GM23338 (cell line): ENCODE measurements at regions not wholly inside any gene's neighbourhood (a gene's known extent, or its start where the extent isn't known, plus 50 kb on each side); places are given as distances from the start of the nearest gene placed in this dataset.

Experiments used
- CREB1 ChIP-seq: fragments of 250-450 bp; sonication (Bioruptor Pico); IDR thresholded peaks from 2 replicates; pipeline ENCODE4 v1.5.0; 2020; ENCODE audit warnings: low read depth, mild to moderate bottlenecking, moderate library complexity
- CTCF ChIP-seq, 2 experiments: fragments of 200-600 bp in 1 of 2; sonication (generic) in 1 of 2; conservative IDR thresholded peaks; 2 replicates each; pipeline versions ENCODE4 v1.5.1 to v1.6.1; 2016 to 2017; ENCODE audit warnings: antibody characterized with exemption in 2 of 2, low read depth in 2 of 2, mild to moderate bottlenecking in 2 of 2, moderate library complexity in 1 of 2
- EZH2 ChIP-seq: fragments of 200-600 bp; sonication (generic); IDR thresholded peaks from one replicate; pipeline ENCODE4 v1.8.0; 2017; ENCODE audit warnings: antibody characterized with exemption, mild to moderate bottlenecking, low read depth; ENCODE audit not compliant: unreplicated experiment
- EZH2phosphoT487 ChIP-seq: fragments of 200-600 bp; sonication (generic); IDR thresholded peaks from one replicate; pipeline ENCODE4 v1.8.1; 2018; ENCODE audit warnings: antibody characterized with exemption; ENCODE audit not compliant: unreplicated experiment
- JUNB ChIP-seq: IDR thresholded peaks from one replicate; pipeline ENCODE4 v1.6.1; 2016; ENCODE audit warnings: antibody characterized with exemption; ENCODE audit not compliant: unreplicated experiment
- NANOG ChIP-seq: IDR thresholded peaks from 2 replicates; pipeline ENCODE4 v1.6.1; 2016; ENCODE audit warnings: antibody characterized with exemption, borderline replicate concordance
- POLR2AphosphoS5 ChIP-seq: IDR thresholded peaks from 2 replicates; pipeline ENCODE4 v1.6.1; 2016; ENCODE audit warnings: antibody characterized with exemption, low read depth
- TF ChIP-seq, protein P1 (sequence below): IDR thresholded peaks from one replicate; pipeline ENCODE4 v1.6.1; 2018; ENCODE audit warnings: antibody characterized with exemption; ENCODE audit not compliant: unreplicated experiment
- TF ChIP-seq, protein P2 (sequence below): IDR thresholded peaks from 2 replicates; pipeline ENCODE4 v1.6.1; 2016; ENCODE audit warnings: antibody characterized with exemption

GRCh38 chr9:119873877-119874276 lies 504.6 kb upstream of the BRINP1 start:
- TF ChIP-seq EZH2 (no peak), CTCF (conservative IDR thresholded peaks at IDR 0.05; ENCODE audit: low read depth in 2 of 2) (no peak), POLR2AphosphoS5 (no peak), EZH2phosphoT487 (no peak), JUNB (no peak), CREB1 (no peak), NANOG (no peak)
- TF ChIP-seq, protein P1, sequence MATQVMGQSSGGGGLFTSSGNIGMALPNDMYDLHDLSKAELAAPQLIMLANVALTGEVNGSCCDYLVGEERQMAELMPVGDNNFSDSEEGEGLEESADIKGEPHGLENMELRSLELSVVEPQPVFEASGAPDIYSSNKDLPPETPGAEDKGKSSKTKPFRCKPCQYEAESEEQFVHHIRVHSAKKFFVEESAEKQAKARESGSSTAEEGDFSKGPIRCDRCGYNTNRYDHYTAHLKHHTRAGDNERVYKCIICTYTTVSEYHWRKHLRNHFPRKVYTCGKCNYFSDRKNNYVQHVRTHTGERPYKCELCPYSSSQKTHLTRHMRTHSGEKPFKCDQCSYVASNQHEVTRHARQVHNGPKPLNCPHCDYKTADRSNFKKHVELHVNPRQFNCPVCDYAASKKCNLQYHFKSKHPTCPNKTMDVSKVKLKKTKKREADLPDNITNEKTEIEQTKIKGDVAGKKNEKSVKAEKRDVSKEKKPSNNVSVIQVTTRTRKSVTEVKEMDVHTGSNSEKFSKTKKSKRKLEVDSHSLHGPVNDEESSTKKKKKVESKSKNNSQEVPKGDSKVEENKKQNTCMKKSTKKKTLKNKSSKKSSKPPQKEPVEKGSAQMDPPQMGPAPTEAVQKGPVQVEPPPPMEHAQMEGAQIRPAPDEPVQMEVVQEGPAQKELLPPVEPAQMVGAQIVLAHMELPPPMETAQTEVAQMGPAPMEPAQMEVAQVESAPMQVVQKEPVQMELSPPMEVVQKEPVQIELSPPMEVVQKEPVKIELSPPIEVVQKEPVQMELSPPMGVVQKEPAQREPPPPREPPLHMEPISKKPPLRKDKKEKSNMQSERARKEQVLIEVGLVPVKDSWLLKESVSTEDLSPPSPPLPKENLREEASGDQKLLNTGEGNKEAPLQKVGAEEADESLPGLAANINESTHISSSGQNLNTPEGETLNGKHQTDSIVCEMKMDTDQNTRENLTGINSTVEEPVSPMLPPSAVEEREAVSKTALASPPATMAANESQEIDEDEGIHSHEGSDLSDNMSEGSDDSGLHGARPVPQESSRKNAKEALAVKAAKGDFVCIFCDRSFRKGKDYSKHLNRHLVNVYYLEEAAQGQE = no peak
- TF ChIP-seq, protein P2, sequence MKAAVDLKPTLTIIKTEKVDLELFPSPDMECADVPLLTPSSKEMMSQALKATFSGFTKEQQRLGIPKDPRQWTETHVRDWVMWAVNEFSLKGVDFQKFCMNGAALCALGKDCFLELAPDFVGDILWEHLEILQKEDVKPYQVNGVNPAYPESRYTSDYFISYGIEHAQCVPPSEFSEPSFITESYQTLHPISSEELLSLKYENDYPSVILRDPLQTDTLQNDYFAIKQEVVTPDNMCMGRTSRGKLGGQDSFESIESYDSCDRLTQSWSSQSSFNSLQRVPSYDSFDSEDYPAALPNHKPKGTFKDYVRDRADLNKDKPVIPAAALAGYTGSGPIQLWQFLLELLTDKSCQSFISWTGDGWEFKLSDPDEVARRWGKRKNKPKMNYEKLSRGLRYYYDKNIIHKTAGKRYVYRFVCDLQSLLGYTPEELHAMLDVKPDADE = no peak
